GM19043 (cell line): ENCODE measurements at regions not wholly inside any gene's neighbourhood (a gene's known extent, or its start where the extent isn't known, plus 50 kb on each side); places are given as distances from the start of the nearest gene placed in this dataset.
"Not testable (repeated sequence)": the region's sequence is repeated elsewhere in the genome, so short reads cannot be mapped to it uniquely, and the experiment has no call there.

ENCODE experiments used
- ATAC-seq: cut with Tn5 transposase; IDR thresholded peaks from one replicate; pipeline ENCODE4 v1.9.1; 2021; ENCODE audit warnings: low read depth; ENCODE audit not compliant: unreplicated experiment

DNA sequence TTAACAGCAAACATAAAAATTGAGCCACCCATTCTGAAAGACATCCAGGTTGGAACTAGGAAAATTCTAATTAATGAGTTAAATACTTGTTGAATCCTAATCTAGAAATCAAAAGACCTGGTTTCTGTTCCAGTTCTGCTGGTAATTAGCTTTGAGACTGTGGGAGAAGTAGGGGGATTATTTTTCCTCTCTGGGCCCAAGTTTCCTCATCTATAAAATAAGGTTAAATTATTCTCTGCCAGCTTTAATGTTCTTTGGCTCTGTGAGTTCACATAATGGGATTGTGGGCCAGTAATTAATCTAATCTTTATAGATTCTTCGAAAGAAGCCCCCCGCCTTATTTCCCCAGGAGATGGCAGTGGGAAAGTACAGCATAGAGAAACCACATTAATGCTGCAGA is 104.6 kb downstream of the ENC1 start:
- ATAC-seq, result no peak

DNA sequence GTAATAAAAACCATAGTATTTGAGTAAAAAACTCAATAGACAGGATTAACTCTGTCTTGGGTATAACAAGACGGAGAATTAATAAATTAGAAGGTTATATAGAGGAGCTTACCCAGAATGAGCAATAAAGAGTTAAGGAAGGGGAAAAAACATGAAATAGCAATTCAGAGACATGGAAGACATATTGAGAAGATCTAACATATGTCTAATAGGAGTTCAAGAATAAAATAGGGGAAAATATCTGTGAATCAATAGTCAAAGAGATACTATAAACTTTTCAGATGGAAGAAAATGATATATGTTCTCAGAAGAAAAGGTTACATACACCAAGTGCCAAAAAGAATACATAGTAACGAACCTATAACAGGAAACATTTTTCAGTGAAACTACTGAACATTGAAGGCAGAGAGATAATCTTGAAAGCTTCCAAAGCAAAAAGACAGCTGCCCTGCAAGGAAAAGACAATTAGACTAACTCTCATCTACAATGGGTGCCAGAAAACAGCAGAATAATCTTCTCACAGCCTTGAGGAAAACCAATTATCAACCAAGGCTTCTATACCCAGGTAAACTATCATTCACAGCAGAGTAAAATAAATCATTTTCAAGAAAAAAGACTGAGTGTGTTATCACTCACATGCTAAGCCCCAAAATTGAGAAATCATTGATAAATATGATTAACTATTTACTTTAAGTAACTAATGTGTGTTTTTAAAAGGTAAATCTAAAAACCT is 106.0 kb downstream of the ENC1 start:
- ATAC-seq, result no peak

DNA sequence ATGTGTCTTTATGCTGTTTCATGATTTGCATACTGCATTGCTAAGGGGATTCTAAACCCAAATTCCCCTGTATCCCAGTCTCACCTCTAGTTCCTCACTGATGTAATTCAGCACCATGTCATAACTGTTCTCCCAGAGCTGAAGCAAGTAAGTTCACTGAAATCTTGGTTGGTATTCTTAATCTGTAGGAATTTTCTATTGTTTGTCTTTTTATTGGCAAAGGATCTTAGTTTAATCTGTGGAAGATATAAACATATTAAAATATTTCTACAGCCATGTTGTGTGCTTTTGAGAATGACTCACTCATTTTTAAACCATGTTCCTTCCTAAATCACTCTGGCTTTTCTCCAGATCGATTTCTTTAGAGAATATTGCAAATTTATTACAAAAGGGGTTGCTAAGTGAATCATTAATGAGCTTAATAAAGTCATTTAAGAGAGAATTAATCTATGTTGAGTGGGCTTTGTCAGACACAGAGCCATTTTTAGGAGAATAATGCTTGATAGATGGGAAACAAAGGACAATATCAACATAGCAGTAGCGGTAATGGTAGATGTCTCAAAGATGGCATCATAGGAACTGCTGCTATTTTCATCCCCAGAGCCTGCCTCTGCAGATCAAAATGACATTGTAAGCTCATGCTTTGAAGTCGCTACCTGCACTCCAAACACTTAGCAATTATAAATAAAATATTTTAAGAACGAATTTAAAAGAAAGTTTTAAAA is 110.0 kb downstream of the ENC1 start:
- no peak for ATAC-seq

DNA sequence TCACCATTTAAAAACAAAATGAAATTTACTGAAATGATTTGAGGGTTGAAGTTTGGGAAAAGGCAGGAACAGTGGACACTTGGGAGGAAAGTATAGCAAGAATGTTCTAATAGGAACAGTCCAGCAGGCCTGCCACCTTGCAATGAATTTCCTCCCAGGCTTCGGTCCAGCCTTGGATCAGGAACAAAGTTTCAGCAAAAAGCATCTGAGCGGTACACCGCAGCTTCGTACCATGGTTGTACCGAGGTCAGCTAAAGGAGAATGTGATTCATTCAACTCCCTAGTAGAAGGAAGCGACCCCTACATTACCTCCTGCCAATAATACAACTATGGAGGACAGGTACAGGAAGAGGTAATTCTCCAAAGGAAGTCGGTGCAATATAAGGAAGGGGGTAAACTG is 111.4 kb downstream of the ENC1 start:
- no peak for ATAC-seq

DNA sequence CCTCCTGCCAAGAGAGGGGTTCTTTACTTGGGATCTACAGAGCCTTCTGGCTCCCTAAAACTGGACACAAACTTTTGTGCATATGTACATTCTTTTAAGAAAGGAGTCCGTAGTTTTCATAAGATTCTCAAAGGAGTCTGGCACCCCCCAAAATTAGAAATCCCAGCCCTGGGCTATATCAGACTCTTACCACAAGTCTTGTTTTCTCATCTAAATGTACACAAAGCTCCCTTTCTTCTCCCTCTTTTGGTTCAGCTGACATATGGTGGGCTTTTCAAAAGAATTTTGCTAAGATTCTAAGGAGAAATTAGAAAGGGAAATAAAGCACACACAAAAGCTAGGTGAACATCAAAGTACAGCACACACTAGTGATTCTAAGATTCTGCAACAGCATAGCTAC is 114.4 kb downstream of the ENC1 start:
- ATAC-seq, result no peak

DNA sequence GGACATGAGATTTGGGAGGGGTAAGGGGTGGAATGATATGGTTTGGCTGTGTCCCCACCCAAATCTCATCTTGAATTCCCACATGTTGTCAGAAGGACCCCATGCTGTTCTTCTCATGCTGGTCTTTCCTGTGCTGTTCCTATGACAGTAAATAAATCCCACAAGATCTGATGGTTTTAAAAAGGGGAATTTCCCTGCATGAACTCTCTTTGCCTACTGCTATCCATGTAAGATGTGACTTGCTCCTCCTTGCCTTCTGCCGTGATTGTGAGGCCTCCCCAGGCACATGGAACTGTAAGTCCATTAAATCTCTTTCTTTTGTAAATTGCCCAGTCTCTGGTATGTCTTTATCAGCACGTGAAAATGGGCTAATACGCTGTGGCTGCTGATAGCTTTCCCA is 115.8 kb downstream of the ENC1 start:
- not testable (repeated sequence) for ATAC-seq

DNA sequence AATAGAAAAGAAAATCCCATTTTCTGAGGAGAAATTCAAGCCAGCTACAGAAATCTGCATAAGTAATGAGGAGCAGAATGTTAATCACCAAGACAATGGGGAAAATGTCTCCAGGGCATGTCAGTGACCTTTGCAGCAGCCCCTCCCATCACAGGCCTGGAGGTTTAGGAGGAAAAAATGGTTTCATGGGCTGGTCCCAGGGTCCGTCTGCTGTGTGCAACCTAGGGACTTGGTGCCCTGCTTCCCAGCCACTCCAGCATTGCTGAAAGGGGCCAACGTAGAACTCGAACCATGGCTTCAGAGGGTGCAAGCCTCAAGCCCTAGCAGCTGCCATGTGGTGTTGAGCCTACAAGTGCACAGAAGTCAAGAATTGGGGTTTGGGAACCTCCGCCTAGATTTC is 116.8 kb downstream of the ENC1 start:
- not testable (repeated sequence) for ATAC-seq

DNA sequence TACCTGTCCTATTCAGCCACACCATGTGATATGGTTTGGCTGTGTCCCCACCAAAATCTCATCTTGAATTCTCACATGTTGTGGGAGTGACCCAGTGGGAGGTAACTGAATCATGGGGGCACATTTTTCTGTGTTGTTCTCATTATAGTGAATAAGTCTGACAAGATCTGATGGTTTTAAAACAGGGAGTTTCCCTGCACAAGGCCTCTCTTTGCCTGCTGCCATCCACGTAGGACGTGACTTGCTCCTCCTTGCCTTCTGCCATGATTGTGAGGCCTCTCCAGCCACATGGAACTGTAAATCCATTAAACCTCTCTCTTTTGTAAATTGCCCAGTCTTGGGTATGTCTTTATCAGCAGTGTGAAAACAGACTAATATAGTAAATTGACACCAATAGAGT is 117.7 kb downstream of the ENC1 start:
- ATAC-seq, result not testable (repeated sequence)

DNA sequence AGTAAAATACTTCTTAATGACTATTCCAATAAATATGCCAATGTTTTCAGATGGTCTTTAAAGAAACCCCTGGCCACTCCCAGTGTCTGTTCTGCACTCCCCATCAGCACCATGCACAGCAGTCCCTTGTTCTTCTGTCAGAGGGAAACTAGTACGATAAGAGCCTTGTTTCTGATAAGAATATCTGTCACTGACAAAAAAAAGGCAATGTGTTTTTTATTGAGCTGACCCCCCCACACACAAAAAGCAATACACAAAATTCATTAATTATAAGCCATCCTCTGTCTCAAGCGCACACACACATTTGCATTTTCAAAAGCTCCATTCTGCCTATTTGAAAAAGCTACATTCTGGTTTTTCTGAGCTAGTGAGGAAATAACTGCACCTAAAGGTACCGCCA is 119.1 kb downstream of the ENC1 start:
- no peak for ATAC-seq

DNA sequence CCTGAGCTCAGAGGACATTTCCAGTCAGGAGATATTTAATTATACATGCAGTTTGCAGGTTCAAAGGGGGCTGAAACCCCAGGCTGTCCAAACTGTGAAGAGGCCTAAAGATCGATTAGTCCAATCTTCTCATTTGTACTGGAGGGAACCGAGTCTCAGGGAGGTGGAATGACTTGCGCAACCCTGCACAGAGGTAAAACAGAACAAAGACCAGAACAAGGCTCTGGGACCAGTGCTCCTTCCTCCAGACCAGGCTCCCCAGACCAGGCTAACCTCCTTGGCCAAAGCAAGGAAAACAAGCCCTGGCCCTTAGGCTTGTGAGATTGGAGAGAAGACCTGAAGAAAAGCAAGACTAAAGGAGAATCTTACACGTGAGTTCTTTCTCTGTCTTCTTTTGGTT is 120.8 kb downstream of the ENC1 start:
- no peak for ATAC-seq

DNA sequence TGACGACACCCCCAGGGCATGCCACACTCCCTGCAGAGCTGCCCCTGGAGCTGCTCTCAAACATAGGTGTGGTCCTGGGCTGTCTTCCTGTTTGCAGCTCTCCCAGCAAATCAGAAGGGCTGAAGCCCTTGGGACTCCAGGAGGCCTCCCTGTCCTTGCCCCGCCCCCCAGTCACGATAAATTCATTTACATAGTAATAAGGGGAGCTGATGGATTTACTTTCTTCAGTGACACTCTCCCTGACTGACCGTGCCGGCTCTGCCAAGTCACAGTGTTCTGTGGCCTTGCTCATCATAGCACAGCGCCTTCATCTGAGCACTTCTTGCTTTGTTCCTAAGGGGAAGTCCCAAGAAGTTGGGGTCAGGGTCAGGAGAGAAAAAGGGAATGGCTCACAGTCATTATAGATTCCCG is 121.4 kb downstream of the ENC1 start:
- no peak for ATAC-seq

DNA sequence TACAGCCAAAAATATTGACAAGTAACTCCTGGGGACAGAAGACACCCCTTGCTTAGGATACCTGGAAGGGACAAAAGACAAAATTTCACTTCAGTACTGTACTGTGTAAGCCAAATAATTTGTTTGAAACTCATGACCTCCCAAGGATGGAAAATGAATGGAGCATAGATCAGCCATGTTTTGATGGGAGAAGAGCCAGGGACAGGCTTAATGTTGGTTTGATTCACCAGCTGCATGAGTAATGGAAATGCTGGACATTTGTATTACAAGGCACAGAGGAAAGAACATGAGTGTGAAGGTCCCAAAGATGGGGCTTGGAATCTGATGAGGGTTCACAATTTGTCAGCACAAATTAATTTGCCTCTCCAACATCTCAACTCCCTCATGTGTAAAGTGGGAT is 122.8 kb downstream of the ENC1 start:
- no peak for ATAC-seq

DNA sequence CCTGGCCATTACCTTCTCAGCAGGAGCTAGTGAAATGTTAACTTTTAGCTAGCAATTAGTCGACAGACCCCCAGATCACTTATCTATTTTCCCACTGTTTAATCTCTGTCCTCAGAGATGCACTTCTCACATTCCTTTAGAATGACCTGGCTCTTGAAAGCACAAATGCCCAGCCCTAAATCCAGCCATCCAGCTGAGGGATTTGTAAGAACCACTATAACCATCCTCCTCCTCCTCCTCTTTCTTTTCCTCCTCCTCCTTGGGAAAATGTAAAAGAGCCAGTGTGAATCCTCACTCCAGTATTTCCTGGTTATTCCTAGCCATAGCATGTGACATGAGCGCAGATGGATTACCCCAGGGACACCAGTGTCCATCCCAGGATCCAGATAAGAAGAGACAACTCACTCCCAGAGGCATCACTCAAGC is 124.3 kb downstream of the ENC1 start:
- ATAC-seq, result no peak

DNA sequence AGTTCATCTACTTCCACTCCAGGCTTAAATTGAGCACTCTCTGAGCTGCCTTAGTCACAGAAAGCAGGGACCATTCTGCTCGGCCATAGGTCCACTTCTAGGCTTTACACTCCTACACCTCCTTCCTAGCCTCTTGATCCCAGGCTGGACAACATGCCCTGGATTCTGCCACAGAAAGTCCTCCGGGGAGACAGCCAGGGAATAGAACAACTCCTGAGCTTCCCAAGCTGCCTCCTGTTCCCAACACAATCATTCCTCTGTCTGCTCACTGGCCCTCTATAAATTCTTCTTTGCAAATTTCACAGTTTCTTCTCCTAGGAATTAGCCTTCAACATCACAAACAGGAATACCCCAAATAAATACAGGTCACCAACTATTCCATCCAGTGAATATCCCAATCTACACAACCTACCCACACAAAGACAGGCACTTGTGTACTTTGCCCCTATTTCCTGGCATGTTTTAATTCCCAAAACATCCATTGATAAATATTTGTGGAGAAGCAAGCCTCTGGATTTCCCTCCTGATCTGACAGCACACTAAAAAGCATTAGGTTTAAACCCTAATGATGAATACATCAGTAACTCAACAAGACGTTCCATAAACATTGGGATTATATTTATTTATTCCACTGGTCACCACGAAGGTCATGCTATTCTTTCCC is 125.5 kb downstream of the ENC1 start:
- ATAC-seq, result no peak

DNA sequence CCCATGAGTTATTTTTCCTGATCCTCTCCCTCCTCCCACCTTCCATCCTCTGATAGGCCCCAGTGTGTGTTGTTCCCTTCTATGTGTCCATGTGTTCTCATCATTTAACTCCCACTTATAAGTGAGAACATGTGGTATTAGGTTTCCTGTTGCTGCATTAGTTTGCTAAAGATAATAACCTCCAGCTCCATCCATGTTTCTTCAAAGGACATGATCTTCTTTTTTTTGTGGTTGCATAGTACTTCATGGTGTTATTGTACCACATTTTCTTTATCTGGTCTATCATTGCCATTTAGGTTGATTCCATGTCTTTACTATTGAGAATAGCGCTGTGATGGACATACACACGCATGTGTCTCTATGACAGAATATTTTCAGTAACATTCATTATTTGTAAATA is 128.8 kb downstream of the ENC1 start:
- ATAC-seq, result not testable (repeated sequence)

DNA sequence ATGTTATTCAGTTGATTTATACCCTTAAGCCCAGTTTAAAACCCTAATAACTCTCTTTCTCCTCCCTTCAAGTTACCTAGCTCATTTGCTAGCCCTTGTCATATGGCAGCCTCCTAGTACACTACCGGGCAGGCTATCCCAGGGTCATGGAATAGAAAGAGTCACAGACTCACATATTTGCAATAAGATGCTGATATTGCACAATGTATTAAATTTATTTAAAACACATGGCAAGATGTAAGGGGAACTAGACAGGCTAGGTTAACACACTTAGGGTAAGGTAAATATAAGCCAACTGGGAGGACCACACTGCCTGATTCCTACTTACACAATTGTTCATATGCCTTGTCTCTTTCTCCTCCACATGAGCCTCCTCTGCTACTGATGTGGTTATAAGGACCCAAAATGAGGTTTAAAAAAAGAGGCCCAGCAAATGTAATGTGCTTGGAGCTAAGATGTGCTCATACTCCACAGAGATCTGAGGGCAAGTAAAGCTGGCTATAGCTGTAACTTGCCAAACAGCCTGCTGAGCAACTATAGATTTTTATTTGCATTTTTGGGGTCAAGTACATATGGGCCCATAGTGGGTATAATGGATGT is 130.0 kb downstream of the ENC1 start:
- no peak for ATAC-seq

DNA sequence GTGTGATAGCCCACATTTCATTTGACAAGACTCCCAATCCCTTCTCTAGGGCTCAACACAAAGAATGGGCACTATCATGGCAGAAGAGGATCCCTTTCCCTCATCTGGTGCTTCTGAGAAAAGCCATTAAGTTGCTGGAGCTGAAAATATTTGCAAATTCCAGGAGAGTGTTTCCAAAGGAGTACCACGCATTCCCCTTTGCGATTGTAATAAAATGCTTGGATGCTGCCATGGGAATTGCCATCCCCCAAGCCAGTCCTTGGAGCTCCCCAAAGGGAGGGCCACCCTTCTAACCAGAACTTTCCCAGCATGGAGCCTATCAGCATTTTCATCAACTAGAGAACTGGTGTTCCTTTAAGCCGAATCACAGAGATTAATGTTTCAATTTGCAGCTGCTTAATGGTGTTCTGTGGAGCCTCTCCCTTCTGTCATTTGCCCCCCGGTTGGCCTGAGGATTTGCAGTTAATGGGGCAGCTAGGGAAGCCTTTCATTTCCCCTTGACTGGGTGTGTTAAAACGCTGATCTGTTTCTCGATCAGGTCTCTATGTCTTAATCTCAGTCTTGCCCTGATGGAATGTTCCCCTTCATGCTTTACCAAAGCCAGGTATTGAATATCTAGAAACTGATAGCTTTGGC is 133.0 kb downstream of the ENC1 start:
- ATAC-seq, result no peak

DNA sequence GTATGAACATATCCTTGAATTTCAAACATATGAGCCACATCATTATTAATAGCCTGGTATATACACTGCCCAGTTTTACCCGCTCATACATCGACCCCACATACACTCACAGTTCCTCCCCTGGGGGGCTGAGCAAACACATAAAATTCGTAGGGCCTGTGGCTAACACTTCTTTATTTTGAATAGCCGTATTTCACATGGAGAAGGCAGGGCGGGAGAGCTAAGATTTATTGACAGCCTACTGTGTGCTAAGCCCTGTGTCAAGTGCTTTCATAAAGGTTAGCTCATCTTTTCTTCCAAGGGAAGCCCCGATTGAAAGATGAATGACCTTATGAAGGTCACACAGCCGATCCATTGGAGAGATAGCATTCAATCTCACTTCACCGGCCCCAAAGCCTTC is 134.4 kb downstream of the ENC1 start:
- no peak for ATAC-seq

DNA sequence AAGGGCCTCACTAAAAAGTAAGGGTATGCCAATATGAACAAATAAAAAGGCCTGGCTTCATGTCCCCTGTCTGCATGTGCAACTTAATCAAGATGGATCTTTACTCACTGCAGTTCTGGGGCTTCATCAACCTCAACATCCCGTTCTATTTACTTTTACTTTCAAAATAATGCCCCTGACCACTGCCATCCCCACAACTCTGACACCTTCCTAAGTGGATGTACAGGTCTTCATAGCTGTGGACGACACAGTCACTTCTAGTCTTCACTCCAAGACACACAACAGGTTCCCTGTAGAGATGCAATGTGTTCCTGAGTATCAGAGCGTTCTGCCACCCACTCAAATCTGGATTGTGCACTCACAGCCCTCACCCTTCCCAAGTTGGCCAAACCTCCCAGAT is 136.1 kb downstream of the ENC1 start:
- ATAC-seq, result no peak

DNA sequence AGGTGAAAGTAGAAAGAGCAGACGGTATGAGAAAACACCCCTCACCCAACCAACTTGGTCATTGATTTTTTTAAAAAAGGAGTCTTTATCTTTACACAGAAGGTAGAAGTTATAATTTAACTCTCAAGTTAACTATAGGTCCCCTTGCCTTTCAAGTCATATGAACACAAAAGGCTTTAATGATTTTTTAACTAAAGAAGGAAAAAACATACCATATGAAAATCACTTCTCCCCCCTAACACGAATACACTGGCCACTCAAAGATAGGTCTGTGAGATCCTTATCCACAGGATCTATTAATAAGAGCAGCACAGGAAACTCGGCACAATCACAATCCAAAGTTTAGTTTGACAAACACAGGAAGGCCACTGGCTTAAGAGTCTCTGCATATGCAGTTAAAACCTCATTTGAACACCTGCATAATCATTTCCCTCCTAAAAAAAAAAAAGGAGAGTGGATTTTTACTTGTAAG is 138.0 kb downstream of the ENC1 start:
- no peak for ATAC-seq
